WTC11 (cell line): ENCODE measurements at regions not wholly inside any gene's neighbourhood (a gene's known extent, or its start where the extent isn't known, plus 50 kb on each side); places are given as distances from the start of the nearest gene placed in this dataset.

Experiments
- ATAC-seq: fragments of 200-7000 bp; cut with Tn5 transposase; 2 replicates; pipeline ENCODE4 v1.10.0; 2021; ENCODE audit warnings: mild to moderate bottlenecking, moderate library complexity
- CTCF ChIA-PET: fragments of 300-600 bp; sonication (Branson Sonifier 250); formaldehyde crosslinking; loops from one replicate; lab custom pipeline; 2021; ENCODE audit warnings: antibody characterized with exemption; lab: Charles Lee
- POLR2A ChIA-PET: fragments of 350-600 bp; sonication (Branson Sonifier 250); formaldehyde crosslinking; loops from one replicate; lab custom pipeline; 2021; ENCODE audit warnings: antibody characterized with exemption; lab: Charles Lee
- DNase-seq: peaks from one replicate; pipeline ENCODE4 v3.0.0; 2021; ENCODE audit warnings: low spot score
- H3K27ac Mint-ChIP-seq: 2 replicates; pipeline ENCODE4 v1.8.0; 2021; ENCODE audit warnings: mixed read lengths
- H3K27me3 Mint-ChIP-seq: 2 replicates; pipeline ENCODE4 v1.8.0; 2021; ENCODE audit warnings: low read depth, mild to moderate bottlenecking, moderate library complexity, mixed read lengths
- H3K36me3 Mint-ChIP-seq: 2 replicates; pipeline ENCODE4 v1.8.0; 2021; ENCODE audit warnings: mixed read lengths
- H3K4me1 Mint-ChIP-seq: 2 replicates; pipeline ENCODE4 v1.8.0; 2022; ENCODE audit warnings: mixed read lengths
- H3K4me3 Mint-ChIP-seq: 2 replicates; pipeline ENCODE4 v1.8.0; 2021; ENCODE audit warnings: mild to moderate bottlenecking, moderate library complexity, mixed read lengths
- H3K9me3 Mint-ChIP-seq: 2 replicates; pipeline ENCODE4 v1.8.0; 2021; ENCODE audit warnings: mixed read lengths
- AFF4 ChIP-seq: sonication (generic); formaldehyde crosslinking; IDR thresholded peaks from 2 replicates; pipeline ENCODE4 v1.8.1; 2023; ENCODE audit warnings: mild to moderate bottlenecking, missing genetic modification reagents, borderline replicate concordance
- AR ChIP-seq: fragments of 250-450 bp; sonication (Bioruptor Pico); IDR thresholded peaks from 2 replicates; pipeline ENCODE4 v1.9.0; 2021; ENCODE audit warnings: mild to moderate bottlenecking
- CBFB ChIP-seq: sonication (generic); formaldehyde crosslinking; IDR thresholded peaks from 2 replicates; pipeline ENCODE4 v1.8.1; 2022; ENCODE audit warnings: mild to moderate bottlenecking, low read depth, missing genetic modification reagents
- CDX4 ChIP-seq: fragments of 250-450 bp; sonication (Bioruptor Pico); IDR thresholded peaks from 2 replicates; pipeline ENCODE4 v1.9.0; 2021; ENCODE audit warnings: moderate library complexity, mild to moderate bottlenecking, inconsistent platforms, borderline replicate concordance
- E2F1 ChIP-seq: sonication (generic); formaldehyde crosslinking; IDR thresholded peaks from 2 replicates; pipeline ENCODE4 v1.8.0; 2022; ENCODE audit warnings: mild to moderate bottlenecking, missing genetic modification reagents
- ESRRA ChIP-seq: sonication (generic); formaldehyde crosslinking; IDR thresholded peaks from 2 replicates; pipeline ENCODE4 v1.8.1; 2022; ENCODE audit warnings: mild to moderate bottlenecking, missing genetic modification reagents, borderline replicate concordance
- FOXP1 ChIP-seq: sonication (generic); formaldehyde crosslinking; IDR thresholded peaks from 2 replicates; pipeline ENCODE4 v1.8.0; 2022; ENCODE audit warnings: missing genetic modification reagents, mild to moderate bottlenecking, moderate library complexity, borderline replicate concordance
- HMGA2 ChIP-seq: fragments of 250-450 bp; sonication (Bioruptor Pico); IDR thresholded peaks from 2 replicates; pipeline ENCODE4 v1.4.0; 2021; ENCODE audit warnings: mild to moderate bottlenecking, moderate library complexity
- HMGXB4 ChIP-seq: sonication (generic); formaldehyde crosslinking; IDR thresholded peaks from 2 replicates; pipeline ENCODE4 v1.8.1; 2023; ENCODE audit warnings: mild to moderate bottlenecking, moderate library complexity, missing genetic modification reagents
- IRF2 ChIP-seq: sonication (generic); formaldehyde crosslinking; IDR thresholded peaks from 2 replicates; pipeline ENCODE4 v1.8.0; 2022; ENCODE audit warnings: low read depth, missing genetic modification reagents, borderline replicate concordance
- JUN ChIP-seq: sonication (generic); formaldehyde crosslinking; IDR thresholded peaks from 2 replicates; pipeline ENCODE4 v1.8.0; 2023; ENCODE audit warnings: mild to moderate bottlenecking, missing genetic modification reagents
- NFYB ChIP-seq: sonication (generic); formaldehyde crosslinking; conservative IDR thresholded peaks from 2 replicates; pipeline ENCODE4 v1.8.0; 2022; ENCODE audit warnings: low read depth, missing genetic modification reagents
- OVOL2 ChIP-seq: fragments of 250-450 bp; sonication (Bioruptor Pico); IDR thresholded peaks from 2 replicates; pipeline ENCODE4 v1.9.0; 2021; ENCODE audit warnings: mild to moderate bottlenecking, borderline replicate concordance
- PRRX2 ChIP-seq: fragments of 250-450 bp; sonication (Bioruptor Pico); IDR thresholded peaks from 2 replicates; pipeline ENCODE4 v1.8.0; 2021; ENCODE audit warnings: mild to moderate bottlenecking
- RELA ChIP-seq: sonication (generic); formaldehyde crosslinking; IDR thresholded peaks from 2 replicates; pipeline ENCODE4 v1.8.1; 2022; ENCODE audit warnings: missing genetic modification reagents, mild to moderate bottlenecking, borderline replicate concordance
- SMAD3 ChIP-seq: sonication (generic); formaldehyde crosslinking; IDR thresholded peaks from 2 replicates; pipeline ENCODE4 v1.8.0; 2022; ENCODE audit warnings: missing genetic modification reagents, mild to moderate bottlenecking, borderline replicate concordance
- SMAD4 ChIP-seq: sonication (generic); formaldehyde crosslinking; IDR thresholded peaks from 2 replicates; pipeline ENCODE4 v1.8.0; 2022; ENCODE audit warnings: mild to moderate bottlenecking, missing genetic modification reagents
- ZNF423 ChIP-seq: fragments of 250-450 bp; sonication (Bioruptor Pico); IDR thresholded peaks from 2 replicates; pipeline ENCODE4 v2.1.2; 2022; ENCODE audit warnings: mild to moderate bottlenecking, moderate library complexity

- H3K4me3 Mint-ChIP-seq: no peak overlapping the region
- CTCF ChIA-PET: interaction anchor here (0.6 to 6.8 kb wide), 8 partner anchors 59 to 622 kb away, joined by 3 to 72 read pairs (median 4); partner anchors contain the start of gene NOL4
- no peak overlapping the region for H3K27ac Mint-ChIP-seq
- TF ChIP-seq OVOL2 (CRISPR knock-in tag) (no peak), NFYB (no peak), IRF2 (CRISPR knock-in tag) (no peak), HMGXB4 (no peak), PRRX2 (CRISPR knock-in tag) (no peak), HMGA2 (CRISPR knock-in tag) (no peak), AR (CRISPR knock-in tag) (no peak), ZNF423 (no peak), RELA (CRISPR knock-in tag) (no peak), CBFB (no peak), CDX4 (CRISPR knock-in tag) (no peak), SMAD4 (CRISPR knock-in tag) (no peak), AFF4 (no peak), FOXP1 (CRISPR knock-in tag) (no peak), SMAD3 (CRISPR knock-in tag) (no peak), E2F1 (CRISPR knock-in tag) (no peak), ESRRA (CRISPR knock-in tag) (no peak), JUN (CRISPR knock-in tag) (no peak)
- TF ChIP-seq, all 79 proteins: peak for 0
- Mint-ChIP-seq H3K27me3 (no peaks in the 10 kb centered on the region), H3K9me3 (peaks cover 5% of the 10 kb centered on the region; the same call in 1 of the 2 replicates), H3K36me3 (no peaks in the 10 kb centered on the region), H3K4me1 (peaks cover 10% of the 10 kb centered on the region; the same call in 1 of the 2 replicates)
- POLR2A ChIA-PET: interaction anchor here (0.7 kb wide), 1 partner anchor 196 kb away, joined by 3 read pairs; no protein-coding TSS in a partner anchor
- no peak for ATAC-seq
- DNase-seq: no peak
These were observed 96.4 kb upstream of the NOL4 start for GRCh38 chr18:34321066-34321465.
